ENCODE measurements at regions not wholly inside any gene's neighbourhood (a gene's known extent, or its start where the extent isn't known, plus 50 kb on each side); places are given as distances from the start of the nearest gene placed in this dataset.
A peak's percentile ranks its signal among the peaks of the same experiment; 100 is the strongest.
"Not testable (repeated sequence)": the region's sequence is repeated elsewhere in the genome, so short reads cannot be mapped to it uniquely, and the experiment has no call there.

GRCh38 chr1:10936998-10937901, 75.2 kb upstream of the TARDBP start:
- FAIRE-seq: no peak
- no peak for DNase-seq (ENCODE audit: insufficient read length, low spot score)

- DNase-seq (ENCODE audit: insufficient read length, low spot score) (no peak), FAIRE-seq (no peak)
These were observed 73.6 kb upstream of the TARDBP start for GRCh38 chr1:10938741-10939417.

- FAIRE-seq (no peak), DNase-seq (ENCODE audit: insufficient read length, low spot score) (no peak)
These were observed 72.6 kb upstream of the TARDBP start for GRCh38 chr1:10939654-10940450.

- no peak for FAIRE-seq
- no peak for DNase-seq (ENCODE audit: insufficient read length, low spot score)
These were observed 72.0 kb upstream of the TARDBP start for GRCh38 chr1:10940451-10940804.

- DNase-seq (ENCODE audit: insufficient read length, low spot score) (no peak), FAIRE-seq (no peak)
These were observed 71.6 kb upstream of the TARDBP start for GRCh38 chr1:10940838-10941237.

GRCh38 chr1:10941891-10942541, 70.4 kb upstream of the TARDBP start:
- DNase-seq (ENCODE audit: insufficient read length, low spot score): peak; percentile 78
- FAIRE-seq: no peak

GRCh38 chr1:10942542-10942912, 69.9 kb upstream of the TARDBP start:
- FAIRE-seq (no peak), DNase-seq (ENCODE audit: insufficient read length, low spot score) (no peak)

GRCh38 chr1:10943041-10943440, 69.4 kb upstream of the TARDBP start:
- no peak for FAIRE-seq
- no peak for DNase-seq (ENCODE audit: insufficient read length, low spot score)

- DNase-seq (ENCODE audit: insufficient read length, low spot score) (no peak), FAIRE-seq (no peak)
These were observed 68.3 kb upstream of the TARDBP start for GRCh38 chr1:10943991-10944730.

- FAIRE-seq (no peak), DNase-seq (ENCODE audit: insufficient read length, low spot score) (no peak)
These were observed 66.4 kb upstream of the TARDBP start for GRCh38 chr1:10945991-10946509.

GRCh38 chr1:10947181-10947580, 65.3 kb upstream of the TARDBP start:
- FAIRE-seq: no peak
- no peak for DNase-seq (ENCODE audit: insufficient read length, low spot score)

- no peak for DNase-seq (ENCODE audit: insufficient read length, low spot score)
- FAIRE-seq: no peak
These were observed 64.6 kb upstream of the TARDBP start for GRCh38 chr1:10947691-10948462.

GRCh38 chr1:10948463-10948775, 64.0 kb upstream of the TARDBP start:
- DNase-seq (ENCODE audit: insufficient read length, low spot score) (no peak), FAIRE-seq (no peak)

- FAIRE-seq: no peak
- no peak for DNase-seq (ENCODE audit: insufficient read length, low spot score)
These were observed 61.9 kb upstream of the TARDBP start for GRCh38 chr1:10950316-10951172.

GRCh38 chr1:10951298-10951697, 61.2 kb upstream of the TARDBP start:
- DNase-seq (ENCODE audit: insufficient read length, low spot score); FAIRE-seq: not testable (repeated sequence)

GRCh38 chr1:10951961-10952360, 60.5 kb upstream of the TARDBP start:
- FAIRE-seq (no peak), DNase-seq (ENCODE audit: insufficient read length, low spot score) (no peak)

GRCh38 chr1:10953505-10954193, 58.8 kb upstream of the TARDBP start:
- FAIRE-seq (no peak), DNase-seq (ENCODE audit: insufficient read length, low spot score) (no peak)

GRCh38 chr1:10957133-10957532, 55.3 kb upstream of the TARDBP start:
- no peak for FAIRE-seq

More at GRCh38 chr1:10957133-10957532, 55.3 kb upstream of the TARDBP start:
- no peak for DNase-seq (ENCODE audit: insufficient read length, low spot score)

Measured in HTR-8/SVneo (cell line).